ENCODE measurements at regions not wholly inside any gene's neighbourhood (a gene's known extent, or its start where the extent isn't known, plus 50 kb on each side); places are given as distances from the start of the nearest gene placed in this dataset.

DNA sequence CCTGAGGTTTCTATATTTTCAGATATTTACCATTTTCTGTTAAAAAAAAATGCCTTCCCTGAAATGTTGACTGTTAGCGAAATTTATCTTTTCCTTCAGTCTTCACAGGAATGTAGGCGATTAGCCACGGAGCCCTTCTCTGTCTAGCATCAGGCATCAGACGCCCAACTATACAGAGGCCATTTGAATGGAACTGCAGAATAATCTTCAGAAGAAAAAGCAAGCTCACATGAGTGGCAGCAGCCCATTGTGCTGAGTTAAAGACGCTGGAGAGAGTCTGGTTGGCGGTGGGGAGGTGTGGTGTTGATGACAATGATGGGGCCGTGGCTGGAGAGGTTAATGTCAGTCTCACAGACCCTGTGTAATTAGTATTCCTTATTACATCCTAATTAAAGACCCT lies 196.8 kb upstream of the LEF1 start:
- no peak for DNase-seq (ENCODE audit: low spot score)

DNA sequence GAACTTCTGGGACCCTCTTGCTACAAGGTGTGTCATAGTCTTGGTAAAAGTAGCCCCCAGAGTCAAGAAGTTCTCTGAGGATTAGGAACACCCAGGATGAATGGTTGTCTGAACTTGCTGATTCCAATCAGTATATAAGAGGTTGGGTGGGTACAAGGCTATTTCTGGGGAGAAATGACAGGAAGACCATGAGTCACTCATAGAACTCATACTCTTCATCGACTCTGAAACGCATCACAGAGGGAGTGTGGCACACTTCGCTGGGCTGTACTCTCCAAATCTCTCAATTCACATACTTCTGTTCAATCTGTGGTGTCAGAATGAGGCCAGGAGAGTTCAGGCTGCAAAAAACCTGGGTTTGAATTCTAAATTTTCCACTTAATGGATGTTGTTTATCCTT lies 193.2 kb upstream of the LEF1 start:
- no peak for DNase-seq (ENCODE audit: low spot score)

DNA sequence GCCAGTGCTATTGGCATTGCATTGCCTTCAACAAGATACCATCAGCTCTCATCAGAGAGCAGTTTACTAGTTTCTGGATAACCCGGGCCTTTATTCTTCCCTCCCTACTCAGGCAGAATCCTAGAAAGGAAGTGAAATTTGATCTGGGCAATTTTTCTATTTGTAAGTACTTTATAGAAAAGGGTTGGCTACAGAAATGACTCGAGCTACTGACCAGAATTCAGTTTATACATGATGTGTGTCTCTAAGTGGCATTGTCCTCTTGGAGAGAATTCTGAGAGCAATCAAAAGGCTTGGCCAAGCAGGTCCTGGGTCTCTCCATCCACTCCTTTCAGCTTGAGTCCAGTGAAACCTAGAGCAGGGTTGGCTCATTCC lies 192.7 kb upstream of the LEF1 start:
- DNase-seq (ENCODE audit: low spot score): no peak

GRCh38 chr4:108360754-108361445 lies 192.2 kb upstream of the LEF1 start:
- DNase-seq (ENCODE audit: low spot score): no peak

DNA sequence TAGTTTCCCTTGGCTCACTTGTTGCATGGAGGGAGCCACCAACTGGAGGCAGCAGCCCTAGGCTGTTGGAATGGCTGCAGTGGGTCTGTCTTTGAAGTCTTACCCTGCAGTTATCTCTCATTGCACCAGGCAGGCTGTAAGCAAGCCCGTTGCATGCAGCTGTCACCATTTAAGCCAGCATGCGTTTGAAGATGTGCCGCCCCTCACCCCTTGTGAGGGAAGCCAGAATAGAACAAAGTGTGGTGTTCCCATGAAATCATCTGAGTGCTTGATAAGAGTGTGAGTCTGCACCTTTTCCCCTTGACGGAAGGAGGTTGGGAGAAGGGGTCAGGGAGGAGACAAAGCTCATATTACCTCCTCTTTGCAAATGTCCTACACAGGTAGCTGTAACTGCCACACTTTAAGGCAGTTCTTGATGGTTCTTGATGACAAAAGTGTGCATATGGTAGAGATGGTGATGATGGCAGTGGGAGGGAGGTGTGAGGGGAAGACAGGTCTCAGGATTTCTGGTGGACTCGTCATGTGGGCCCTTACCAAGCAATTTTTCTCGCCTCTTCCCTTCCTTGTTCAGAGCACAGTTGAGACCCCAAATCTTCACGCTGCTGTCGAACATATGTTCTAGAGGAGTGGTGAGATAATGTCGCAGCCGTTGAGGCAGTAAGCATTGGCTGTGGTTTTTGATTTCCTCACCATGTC lies 191.4 kb upstream of the LEF1 start:
- DNase-seq (ENCODE audit: low spot score): no peak

DNA sequence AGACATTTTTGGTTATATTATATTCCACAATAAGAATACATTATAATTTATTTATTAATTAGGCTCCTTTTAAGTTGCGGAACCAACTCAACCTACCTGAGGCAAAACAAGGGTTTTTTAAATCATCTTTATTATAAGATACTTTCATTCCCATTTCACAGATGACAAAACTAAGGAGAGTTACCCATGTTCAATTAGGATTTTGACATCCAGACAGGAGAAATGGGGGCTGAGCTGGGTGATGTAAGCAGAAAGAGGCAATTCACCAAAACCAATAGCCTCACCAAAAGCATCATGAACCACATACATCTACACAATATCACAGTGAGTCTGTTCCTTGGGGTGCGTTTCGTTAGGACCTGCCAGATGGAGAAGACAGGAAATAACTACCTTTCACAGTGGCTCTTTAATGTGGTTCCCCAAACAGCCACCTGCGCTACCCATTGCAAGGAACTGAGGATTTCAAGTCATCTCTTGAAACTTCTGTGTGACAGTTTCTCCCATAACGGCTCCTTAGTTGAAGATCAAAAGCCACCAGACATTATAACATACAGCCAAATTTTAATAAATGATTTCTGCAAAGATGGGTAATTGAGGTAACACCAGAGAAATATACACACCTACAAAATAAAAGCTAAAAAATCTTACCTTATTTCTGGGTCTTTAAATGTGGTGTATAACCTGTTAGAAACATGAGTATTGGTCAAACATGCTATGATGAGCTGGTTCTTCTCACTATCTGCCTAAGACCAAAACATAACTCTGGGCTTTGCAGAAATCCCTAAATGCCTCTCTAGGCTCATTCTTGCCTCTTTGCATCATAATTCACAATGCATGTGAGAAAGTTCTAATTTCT lies 190.6 kb upstream of the LEF1 start:
- no peak for DNase-seq (ENCODE audit: low spot score)

DNA sequence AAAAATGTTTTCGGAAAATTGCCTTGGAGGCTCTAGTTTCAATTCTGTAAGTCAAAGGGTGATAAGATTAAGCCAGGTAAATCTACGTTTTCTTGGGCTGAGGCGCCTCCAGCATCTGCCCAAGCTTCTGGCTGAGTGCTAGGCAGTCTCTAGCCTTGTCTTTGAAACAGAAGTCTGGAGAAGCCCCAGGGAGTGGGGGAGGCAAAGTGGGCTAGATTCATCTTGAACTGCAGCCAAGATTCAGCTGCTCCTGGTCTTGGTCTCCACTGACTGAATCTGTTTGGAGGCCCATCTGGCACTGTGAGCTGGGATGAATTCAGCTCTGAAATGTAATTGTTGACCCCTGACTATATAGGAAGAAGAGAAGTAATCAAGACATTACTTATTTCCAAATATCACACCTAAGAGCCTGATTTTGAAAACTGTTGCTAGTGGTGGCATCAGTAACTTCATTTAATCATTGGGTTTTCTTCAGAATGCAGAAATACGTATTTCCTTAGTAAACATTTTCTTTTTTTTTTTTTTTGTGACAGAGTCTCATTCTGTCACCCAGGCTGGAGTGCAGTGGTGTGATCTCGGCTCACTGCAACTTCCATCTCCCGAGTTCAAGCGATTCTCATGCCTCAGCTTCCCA lies 187.3 kb upstream of the LEF1 start:
- DNase-seq (ENCODE audit: low spot score): no peak

- DNase-seq (ENCODE audit: low spot score): peak; percentile 13
Measured at GRCh38 chr4:108355186-108355901, 186.6 kb upstream of the LEF1 start.

DNA sequence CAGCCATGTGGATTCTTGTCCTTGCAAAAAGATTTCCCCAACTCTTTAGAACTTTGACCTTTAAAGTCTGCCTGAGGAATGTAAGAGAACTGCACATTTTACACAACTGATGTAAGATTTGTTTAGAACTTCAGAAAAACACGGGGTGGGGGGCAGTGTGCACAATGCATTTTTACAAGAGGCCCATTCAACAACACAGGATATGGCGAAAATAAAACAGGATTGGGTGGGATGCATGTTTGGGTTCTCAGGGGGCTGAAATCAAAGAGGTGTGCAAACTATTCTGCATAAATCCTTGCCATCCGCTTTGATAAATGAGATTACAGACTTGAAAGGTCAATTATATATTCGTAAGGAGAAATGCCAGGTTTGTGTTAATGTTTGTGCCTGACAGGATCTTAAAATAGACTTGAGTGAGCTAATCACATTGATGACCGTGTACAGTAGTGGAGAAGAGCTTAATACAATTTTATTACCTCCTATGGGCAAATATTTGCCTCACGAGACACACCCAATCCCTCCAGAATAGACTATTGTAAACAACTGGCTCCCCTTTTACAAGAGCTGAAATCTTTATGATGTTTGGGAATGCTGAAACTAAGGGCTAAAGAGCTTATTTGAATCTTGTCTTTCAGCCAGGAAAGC lies 184.1 kb upstream of the LEF1 start:
- DNase-seq (ENCODE audit: low spot score): peak; percentile 20

GRCh38 chr4:108351791-108352190 lies 183.1 kb upstream of the LEF1 start:
- DNase-seq (ENCODE audit: low spot score): no peak

DNA sequence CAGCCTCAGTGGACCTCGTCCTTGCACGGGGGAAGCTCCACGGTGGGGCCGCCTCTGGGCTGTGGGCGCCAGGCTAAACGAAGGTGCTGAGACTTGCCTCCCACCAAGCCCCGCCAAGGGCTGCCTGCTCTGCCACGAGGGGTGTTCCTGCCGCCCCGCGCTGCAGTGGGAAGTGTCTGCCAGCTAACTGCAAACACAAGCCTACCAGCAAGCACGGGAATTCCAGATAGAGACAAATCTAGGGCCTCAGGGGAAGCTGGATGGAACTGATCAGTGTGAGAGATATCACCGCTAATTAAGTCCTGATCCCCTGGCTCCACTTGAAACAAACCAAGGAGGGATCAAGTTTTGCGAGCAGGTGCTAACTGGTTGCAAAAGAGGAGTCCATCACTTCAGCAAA lies 181.6 kb upstream of the LEF1 start:
- DNase-seq (ENCODE audit: low spot score): no peak

DNA sequence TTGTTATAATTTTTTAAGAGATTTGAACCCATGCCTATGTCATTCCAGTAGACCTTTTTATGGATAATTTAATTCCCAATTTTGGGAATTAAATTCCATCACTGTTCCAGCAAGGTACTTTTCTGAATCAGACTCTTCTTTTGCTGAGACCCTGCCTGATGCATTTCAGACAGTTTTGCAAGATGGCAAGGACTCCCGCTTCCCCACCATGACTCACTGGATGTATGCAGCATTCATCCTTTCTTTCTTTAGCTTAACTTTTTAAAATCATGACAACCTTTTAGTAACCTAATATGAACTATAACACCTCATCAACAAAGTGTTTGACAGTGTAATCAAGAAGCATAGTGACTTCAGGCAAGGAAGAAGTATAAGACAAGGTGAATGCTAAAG lies 178.1 kb upstream of the LEF1 start:
- no peak for DNase-seq (ENCODE audit: low spot score)

DNA sequence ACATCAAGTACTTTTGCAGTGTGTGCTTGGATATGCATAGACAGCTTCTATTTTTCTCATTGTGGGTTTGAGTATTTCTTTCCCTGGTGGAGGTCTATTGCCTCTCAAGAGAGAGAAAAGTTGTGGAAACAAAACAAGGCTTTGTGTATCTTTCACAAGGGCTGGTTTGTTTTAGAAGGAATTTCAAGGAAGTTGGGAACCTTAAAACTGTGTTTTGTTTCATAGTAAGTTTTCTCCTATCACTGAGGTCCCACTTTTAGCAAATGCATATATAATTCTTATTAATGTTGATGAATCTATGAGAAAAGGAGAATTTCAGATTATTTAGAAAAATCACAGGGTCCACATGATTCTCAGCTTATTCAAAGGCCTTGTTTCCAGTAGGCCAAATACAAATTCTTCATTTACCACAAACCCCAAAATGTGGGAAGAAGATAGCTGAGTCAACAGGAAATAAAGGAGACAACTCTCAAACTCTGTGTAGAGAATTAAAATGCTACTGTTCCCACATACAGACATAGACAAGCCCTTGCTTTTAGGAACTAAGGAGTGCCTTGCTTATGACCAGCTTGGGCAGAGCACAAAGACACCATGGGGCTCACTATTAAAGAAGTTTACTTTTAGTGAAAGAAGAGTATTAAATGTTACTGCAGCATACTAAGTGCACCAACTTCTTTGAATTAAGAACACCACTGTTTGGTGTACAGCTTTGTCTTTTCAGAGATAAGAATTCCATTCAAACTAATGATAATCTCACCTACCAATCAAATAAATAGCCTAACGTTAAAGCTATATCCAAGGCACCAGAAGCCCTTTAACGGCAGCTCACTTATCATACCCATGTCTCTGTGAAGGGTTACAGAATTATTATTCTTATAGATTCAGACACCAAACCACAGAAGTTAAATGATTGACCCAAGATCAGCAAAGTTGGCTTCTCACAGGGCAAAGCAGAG lies 177.4 kb upstream of the LEF1 start:
- no peak for DNase-seq (ENCODE audit: low spot score)

GRCh38 chr4:108342325-108342970 lies 173.7 kb upstream of the LEF1 start:
- no peak for DNase-seq (ENCODE audit: low spot score)

DNA sequence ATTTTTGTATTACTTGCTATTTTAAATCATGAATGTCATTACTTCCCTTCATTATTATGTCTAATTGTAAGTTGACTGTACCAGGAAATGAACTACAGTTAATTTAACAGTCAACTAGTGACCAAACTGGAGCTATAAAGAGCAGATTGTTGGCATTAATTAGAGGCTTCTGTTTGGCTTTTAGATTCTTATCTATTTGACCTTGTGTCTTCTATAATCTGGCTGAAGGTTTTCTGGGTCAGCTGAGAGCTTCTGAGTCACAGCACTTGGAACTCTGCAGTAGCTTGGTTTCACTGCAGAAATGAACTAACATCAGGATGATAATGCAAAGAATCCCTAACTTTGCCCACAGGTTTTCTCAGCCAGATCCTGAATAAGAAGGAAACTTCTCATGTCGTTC lies 169.2 kb upstream of the LEF1 start:
- DNase-seq (ENCODE audit: low spot score): no peak

- no peak for DNase-seq (ENCODE audit: low spot score)
Measured at GRCh38 chr4:108336076-108336475, 167.3 kb upstream of the LEF1 start.

DNA sequence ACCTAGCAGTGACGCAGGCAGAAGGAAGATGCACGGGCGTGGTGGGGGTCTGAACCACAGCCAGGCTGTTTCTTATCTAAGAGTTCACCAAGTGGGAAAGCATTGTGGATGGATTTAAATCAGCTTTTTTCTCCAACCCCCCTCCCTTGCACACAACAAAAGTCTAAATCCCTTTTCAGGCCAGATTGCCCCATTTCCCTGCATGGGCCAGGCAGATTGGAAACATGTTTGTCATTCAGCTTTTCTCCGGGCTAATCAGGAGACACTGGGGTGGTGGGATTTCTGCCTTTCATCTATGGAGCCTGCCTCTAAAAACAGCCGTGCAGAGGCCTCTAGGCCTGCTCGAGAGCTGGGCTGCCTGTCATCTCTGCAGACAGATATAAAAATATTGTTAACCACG lies 166.3 kb upstream of the LEF1 start:
- no peak for DNase-seq (ENCODE audit: low spot score)

GRCh38 chr4:108334031-108334430 lies 165.3 kb upstream of the LEF1 start:
- DNase-seq (ENCODE audit: low spot score): no peak

DNA sequence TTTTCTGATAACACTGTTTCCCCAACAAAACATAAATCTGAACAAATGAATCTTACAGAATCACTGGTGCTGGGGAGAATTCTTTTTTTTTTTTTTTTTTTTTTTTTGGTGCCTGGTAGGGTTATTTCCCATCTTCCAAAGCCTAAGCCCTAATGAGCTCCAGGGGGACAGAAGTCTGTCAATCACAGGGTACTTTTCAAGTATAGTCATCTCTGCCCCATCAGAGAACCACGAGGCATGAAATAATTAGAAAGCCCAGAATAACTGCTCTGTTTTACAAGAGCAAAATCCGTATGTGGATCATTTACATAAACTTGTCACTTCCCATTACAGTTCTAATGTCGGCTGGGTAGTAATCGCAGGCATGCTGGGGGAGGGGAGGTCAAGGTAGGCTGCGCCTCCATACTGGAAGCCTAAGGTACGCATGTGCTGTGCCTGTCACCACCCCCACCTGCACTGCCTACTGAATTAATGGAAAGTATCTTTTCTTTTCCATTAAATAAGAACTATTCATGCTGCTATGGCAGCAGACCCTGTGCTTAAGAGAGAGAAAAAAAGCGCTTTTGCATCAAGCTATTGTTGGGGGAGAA lies 164.7 kb upstream of the LEF1 start:
- no peak for DNase-seq (ENCODE audit: low spot score)

Measured in HuH-7 (cell line).